A549 (cell line): ENCODE measurements at regions not wholly inside any gene's neighbourhood (a gene's known extent, or its start where the extent isn't known, plus 50 kb on each side); places are given as distances from the start of the nearest gene placed in this dataset.

Source experiments
- ATAC-seq, 2 experiments: fragments of 200-7000 bp in 1 of 2; fragments of >200 bp in 1 of 2; cut with Nextera tagmentation in 1 of 2; cut with Tn5 transposase in 1 of 2; 3 replicates each; pipeline versions ENCODE4 v1.8.0 to v1.9.1; 2018 to 2020; ENCODE audit warnings: mild to moderate bottlenecking in 1 of 2, moderate library complexity in 1 of 2
- CTCF ChIA-PET: fragments of 300-600 bp; sonication (Branson Sonifier 250); formaldehyde crosslinking; extraction: SDS; loops from one replicate; lab custom pipeline; 2021; ENCODE audit warnings: antibody characterized with exemption, inconsistent platforms; lab: Yijun Ruan, JAX
- POLR2A ChIA-PET: fragments of 350-600 bp; formaldehyde crosslinking; extraction: SDS; loops from one replicate; lab custom pipeline; 2021; ENCODE audit warnings: antibody characterized with exemption, inconsistent platforms; lab: Yijun Ruan, JAX
- DNase-seq, 2 experiments: peaks; one replicate each; pipeline versions ENCODE4 v3.0.0 to v3.0.0-alpha.2; 2011 to 2016; ENCODE audit warnings: low read depth in 1 of 2, low spot score in 1 of 2
- FAIRE-seq: peaks from 2 replicates; lab custom pipeline; 2011; peaks lifted over from hg19 to GRCh38; lab: Jason Lieb, UNC
- H3K27ac ChIP-seq, 2 experiments: fragments of >200 bp; sonication (Bioruptor Twin); formaldehyde crosslinking; 3 replicates each; pipeline ENCODE4 v1.5.1; 2016 to 2017
- H3K4me1 ChIP-seq: fragments of >200 bp; sonication (Bioruptor Twin); formaldehyde crosslinking; 3 replicates; pipeline ENCODE4 v1.6.1; 2016
- H3K4me2 ChIP-seq: fragments of >200 bp; sonication (Bioruptor Twin); formaldehyde crosslinking; 3 replicates; pipeline ENCODE4 v1.6.1; 2016
- H3K4me3 ChIP-seq: fragments of >200 bp; sonication (Bioruptor Twin); formaldehyde crosslinking; 3 replicates; pipeline ENCODE4 v1.5.1; 2016
- H3K9me3 ChIP-seq: fragments of >200 bp; sonication (Bioruptor Twin); formaldehyde crosslinking; 3 replicates; pipeline ENCODE4 v1.6.1; 2016
- BHLHE40 ChIP-seq: IDR thresholded peaks from 2 replicates; pipeline ENCODE4 v1.6.1; 2012; ENCODE audit warnings: low read depth, low read length, inconsistent platforms
- CBX2 ChIP-seq: fragments of 200-600 bp; sonication (generic); IDR thresholded peaks from 2 replicates; pipeline ENCODE4 v1.6.1; 2016; ENCODE audit warnings: low read depth, mild to moderate bottlenecking, borderline replicate concordance
- CHD2 ChIP-seq: fragments of 150-350 bp; IDR thresholded peaks from 2 replicates; pipeline ENCODE4 v1.6.1; 2014; ENCODE audit warnings: low read length; ENCODE audit not compliant: partially characterized antibody
- EHMT2 ChIP-seq: fragments of 200-600 bp; sonication (generic); IDR thresholded peaks from 2 replicates; pipeline ENCODE4 v1.6.1; 2016; ENCODE audit warnings: antibody characterized with exemption, low read depth, mild to moderate bottlenecking, moderate library complexity
- ESRRA ChIP-seq: fragments of 150-350 bp; IDR thresholded peaks from 2 replicates; pipeline ENCODE4 v1.6.1; 2014; ENCODE audit warnings: mild to moderate bottlenecking, low read length, borderline replicate concordance
- HMGXB4 ChIP-seq: fragments of 250-450 bp; sonication (Bioruptor Pico); IDR thresholded peaks from 2 replicates; pipeline ENCODE4 v1.5.0; 2021; ENCODE audit warnings: mild to moderate bottlenecking, moderate library complexity, borderline replicate concordance
- HOXA7 ChIP-seq: fragments of 250-450 bp; sonication (Bioruptor Pico); IDR thresholded peaks from 2 replicates; pipeline ENCODE4 v1.5.0; 2020; ENCODE audit warnings: mild to moderate bottlenecking, moderate library complexity
- JUN ChIP-seq, 2 experiments: fragments of >200 bp; sonication (Bioruptor Twin); formaldehyde crosslinking; IDR thresholded peaks; 2 replicates in 1 of 2; 3 replicates in 1 of 2; pipeline ENCODE4 v1.6.1; 2016 to 2017
- MAX ChIP-seq: IDR thresholded peaks from 2 replicates; pipeline ENCODE4 v1.6.1; 2012
- MAZ ChIP-seq: fragments of 150-350 bp; IDR thresholded peaks from 2 replicates; pipeline ENCODE4 v1.6.1; 2014; ENCODE audit warnings: antibody characterized with exemption, low read depth, low read length, borderline replicate concordance
- MYC ChIP-seq: IDR thresholded peaks from 2 replicates; pipeline ENCODE4 v1.6.1; 2012; ENCODE audit warnings: mild to moderate bottlenecking, inconsistent platforms, low read length, improper control_type of control experiment, borderline replicate concordance
- PHF8 ChIP-seq: fragments of 200-600 bp; sonication (generic); IDR thresholded peaks from 2 replicates; pipeline ENCODE4 v1.6.1; 2016; ENCODE audit warnings: low read depth, mild to moderate bottlenecking, antibody characterized with exemption, moderate library complexity, borderline replicate concordance
- RAD21 ChIP-seq, 2 experiments: fragments of >200 bp in 1 of 2; sonication (Bioruptor Twin) in 1 of 2; formaldehyde crosslinking in 1 of 2; IDR thresholded peaks in 1 of 2; conservative IDR thresholded peaks in 1 of 2; 2 replicates in 1 of 2; 3 replicates in 1 of 2; pipeline ENCODE4 v1.6.1; 2012 to 2018; ENCODE audit warnings: inconsistent platforms in 1 of 2
- RARB ChIP-seq: fragments of 250-450 bp; sonication (Bioruptor Pico); IDR thresholded peaks from 2 replicates; pipeline ENCODE4 v1.8.0; 2021; ENCODE audit warnings: mild to moderate bottlenecking, moderate library complexity
- REST ChIP-seq: fragments of 200-600 bp; sonication (generic); IDR thresholded peaks from 2 replicates; pipeline ENCODE4 v1.6.1; 2016; ENCODE audit warnings: antibody characterized with exemption, mild to moderate bottlenecking, moderate library complexity
- RFX5 ChIP-seq: fragments of 450-650 bp; IDR thresholded peaks from 2 replicates; pipeline ENCODE4 v1.7.1; 2014; ENCODE audit warnings: antibody characterized with exemption, mild to moderate bottlenecking, moderate library complexity
- SMC3 ChIP-seq: fragments of >200 bp; sonication (Bioruptor Twin); formaldehyde crosslinking; IDR thresholded peaks from 3 replicates; pipeline ENCODE4 v1.6.1; 2018; ENCODE audit warnings: inconsistent platforms
- SREBF2 ChIP-seq: fragments of 450-650 bp; IDR thresholded peaks from 2 replicates; pipeline ENCODE4 v1.6.1; 2014; ENCODE audit warnings: mild to moderate bottlenecking, moderate library complexity
- TFCP2L1 ChIP-seq: fragments of 250-450 bp; sonication (Bioruptor Pico); IDR thresholded peaks from 2 replicates; pipeline ENCODE4 v1.5.0; 2021; ENCODE audit warnings: mild to moderate bottlenecking
- WGBS: methylation state at CpG from one replicate; pipeline ENCODE4 v1.1.6; 2017; ENCODE audit errors: missing lambda C conversion rate; 5-methylcytosine and 5-hydroxymethylcytosine counted together
- TF ChIP-seq, protein P1 (sequence below): fragments of >200 bp; sonication (Bioruptor Twin); formaldehyde crosslinking; IDR thresholded peaks from 3 replicates; pipeline ENCODE4 v1.6.1; 2016
- TF ChIP-seq, protein P2 (sequence below): fragments of >200 bp; sonication (Bioruptor Twin); formaldehyde crosslinking; IDR thresholded peaks from 3 replicates; pipeline ENCODE4 v1.5.1; 2016
- TF ChIP-seq, protein P3 (sequence below): IDR thresholded peaks from 2 replicates; pipeline ENCODE4 v1.6.1; 2012; ENCODE audit warnings: low read depth, borderline replicate concordance

DNA sequence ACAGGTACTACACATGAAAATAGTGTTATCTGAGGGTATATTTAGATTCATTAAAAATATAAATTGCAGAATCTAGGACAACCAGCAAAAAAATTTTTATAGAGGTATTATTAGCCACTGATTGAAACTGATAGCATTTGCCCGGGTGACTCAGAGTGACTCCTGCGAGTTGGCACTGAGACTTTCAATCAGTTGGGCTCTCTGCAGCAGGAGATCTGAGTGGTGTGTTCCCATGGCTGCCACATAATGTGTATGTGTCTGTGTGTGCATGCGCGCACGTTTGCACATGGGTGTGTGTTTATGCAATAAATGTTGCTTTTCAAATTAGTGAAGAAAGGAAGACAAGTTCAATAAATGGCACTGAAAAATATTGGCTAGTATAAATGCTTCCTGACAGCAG is 100.1 kb upstream of the MRPS30 start:
- no peak for FAIRE-seq
- CTCF ChIA-PET: no interaction called here
- Histone ChIP-seq H3K9me3 (no peaks in the 10 kb centered on the region), H3K4me1 (no peaks in the 10 kb centered on the region), H3K4me3 (no peak overlapping the region), H3K4me2 (no peak overlapping the region), H3K27ac (no peak overlapping the region)
- POLR2A ChIA-PET: no interaction called here
- TF ChIP-seq RARB (CRISPR knock-in tag) (no peak), SMC3 (no peak), HOXA7 (CRISPR knock-in tag) (no peak), REST (no peak), EHMT2 (no peak), MAZ (no peak), JUN (IDR thresholded peaks at IDR 0.05) (no peak), RAD21 (conservative IDR thresholded peaks at IDR 0.05 in 1 of 2, IDR thresholded peaks at IDR 0.05 in 1 of 2) (no peak), PHF8 (no peak), RFX5 (no peak)
- DNase-seq: no peak
- 48% methylated on average over 5 of the region's 5 CpGs for WGBS
- ATAC-seq: no peak

GRCh38 chr5:44707721-44708120 is 101.0 kb upstream of the MRPS30 start:
- TF ChIP-seq, protein P1, sequence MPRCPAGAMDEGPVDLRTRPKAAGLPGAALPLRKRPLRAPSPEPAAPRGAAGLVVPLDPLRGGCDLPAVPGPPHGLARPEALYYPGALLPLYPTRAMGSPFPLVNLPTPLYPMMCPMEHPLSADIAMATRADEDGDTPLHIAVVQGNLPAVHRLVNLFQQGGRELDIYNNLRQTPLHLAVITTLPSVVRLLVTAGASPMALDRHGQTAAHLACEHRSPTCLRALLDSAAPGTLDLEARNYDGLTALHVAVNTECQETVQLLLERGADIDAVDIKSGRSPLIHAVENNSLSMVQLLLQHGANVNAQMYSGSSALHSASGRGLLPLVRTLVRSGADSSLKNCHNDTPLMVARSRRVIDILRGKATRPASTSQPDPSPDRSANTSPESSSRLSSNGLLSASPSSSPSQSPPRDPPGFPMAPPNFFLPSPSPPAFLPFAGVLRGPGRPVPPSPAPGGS: no peak
- no peak for TF ChIP-seq MAX
- no peak for TF ChIP-seq HOXA7 (CRISPR knock-in tag)
- no peak for TF ChIP-seq CHD2
- TF ChIP-seq, protein P2, sequence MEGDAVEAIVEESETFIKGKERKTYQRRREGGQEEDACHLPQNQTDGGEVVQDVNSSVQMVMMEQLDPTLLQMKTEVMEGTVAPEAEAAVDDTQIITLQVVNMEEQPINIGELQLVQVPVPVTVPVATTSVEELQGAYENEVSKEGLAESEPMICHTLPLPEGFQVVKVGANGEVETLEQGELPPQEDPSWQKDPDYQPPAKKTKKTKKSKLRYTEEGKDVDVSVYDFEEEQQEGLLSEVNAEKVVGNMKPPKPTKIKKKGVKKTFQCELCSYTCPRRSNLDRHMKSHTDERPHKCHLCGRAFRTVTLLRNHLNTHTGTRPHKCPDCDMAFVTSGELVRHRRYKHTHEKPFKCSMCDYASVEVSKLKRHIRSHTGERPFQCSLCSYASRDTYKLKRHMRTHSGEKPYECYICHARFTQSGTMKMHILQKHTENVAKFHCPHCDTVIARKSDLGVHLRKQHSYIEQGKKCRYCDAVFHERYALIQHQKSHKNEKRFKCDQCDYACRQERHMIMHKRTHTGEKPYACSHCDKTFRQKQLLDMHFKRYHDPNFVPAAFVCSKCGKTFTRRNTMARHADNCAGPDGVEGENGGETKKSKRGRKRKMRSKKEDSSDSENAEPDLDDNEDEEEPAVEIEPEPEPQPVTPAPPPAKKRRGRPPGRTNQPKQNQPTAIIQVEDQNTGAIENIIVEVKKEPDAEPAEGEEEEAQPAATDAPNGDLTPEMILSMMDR: no peak
- no peaks in the 10 kb centered on the region for H3K9me3 ChIP-seq
- 66% methylated on average over 5 of the region's 5 CpGs for WGBS
- H3K4me3 ChIP-seq: no peak overlapping the region
- no peak for ATAC-seq
- no peak overlapping the region for H3K27ac ChIP-seq
- no peak overlapping the region for H3K4me2 ChIP-seq
- CTCF ChIA-PET: no interaction called here
- no peak for FAIRE-seq
- no peak for DNase-seq
- POLR2A ChIA-PET: no interaction called here
- H3K4me1 ChIP-seq: no peaks in the 10 kb centered on the region

DNA sequence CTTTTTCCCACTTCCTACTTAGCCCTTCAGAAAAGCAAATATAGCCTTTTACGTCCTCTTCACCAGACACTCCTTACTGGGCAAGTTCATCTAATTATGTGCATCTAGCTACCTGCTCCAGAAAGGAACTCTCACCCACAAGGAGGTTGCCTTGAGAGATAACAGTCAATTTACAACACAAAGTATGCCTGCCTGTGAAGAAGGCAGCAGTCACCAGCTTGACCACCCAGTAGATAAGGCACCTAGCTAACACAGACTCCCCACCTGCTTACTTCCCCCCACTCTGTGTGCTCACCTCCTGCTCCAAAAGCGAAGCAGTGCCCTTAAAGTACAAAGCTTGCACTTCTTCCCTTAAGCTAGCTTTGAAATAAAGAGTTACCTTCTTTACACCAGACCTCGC is 111.7 kb upstream of the MRPS30 start:
- TF ChIP-seq ESRRA: no peak
- no peak for TF ChIP-seq TFCP2L1 (CRISPR knock-in tag)
- no peak for TF ChIP-seq MYC
- TF ChIP-seq BHLHE40: no peak
- no peak for TF ChIP-seq EHMT2
- TF ChIP-seq CBX2: no peak
- TF ChIP-seq SREBF2: no peak
- no peak for TF ChIP-seq HMGXB4 (CRISPR knock-in tag)
- TF ChIP-seq SMC3: no peak
- TF ChIP-seq, protein P3, sequence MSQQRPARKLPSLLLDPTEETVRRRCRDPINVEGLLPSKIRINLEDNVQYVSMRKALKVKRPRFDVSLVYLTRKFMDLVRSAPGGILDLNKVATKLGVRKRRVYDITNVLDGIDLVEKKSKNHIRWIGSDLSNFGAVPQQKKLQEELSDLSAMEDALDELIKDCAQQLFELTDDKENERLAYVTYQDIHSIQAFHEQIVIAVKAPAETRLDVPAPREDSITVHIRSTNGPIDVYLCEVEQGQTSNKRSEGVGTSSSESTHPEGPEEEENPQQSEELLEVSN: no peak
- Histone ChIP-seq H3K4me2 (no peak overlapping the region), H3K4me1 (no peaks in the 10 kb centered on the region), H3K4me3 (no peak overlapping the region), H3K9me3 (no peaks in the 10 kb centered on the region), H3K27ac (no peak overlapping the region)
- 0% methylated on average over 3 of the region's 3 CpGs for whole genome bisulfite sequencing
- no peak for FAIRE-seq
- ATAC-seq: no peak
- ChIA-PET CTCF (interaction anchor here (0.6 kb wide), 1 partner anchor 578 kb away, joined by 3 read pairs; no protein-coding TSS in a partner anchor), POLR2A (no interaction called here)
- DNase-seq: no peak
